ENCODE measurements at regions not wholly inside any gene's neighbourhood (a gene's known extent, or its start where the extent isn't known, plus 50 kb on each side); places are given as distances from the start of the nearest gene placed in this dataset.

DNA sequence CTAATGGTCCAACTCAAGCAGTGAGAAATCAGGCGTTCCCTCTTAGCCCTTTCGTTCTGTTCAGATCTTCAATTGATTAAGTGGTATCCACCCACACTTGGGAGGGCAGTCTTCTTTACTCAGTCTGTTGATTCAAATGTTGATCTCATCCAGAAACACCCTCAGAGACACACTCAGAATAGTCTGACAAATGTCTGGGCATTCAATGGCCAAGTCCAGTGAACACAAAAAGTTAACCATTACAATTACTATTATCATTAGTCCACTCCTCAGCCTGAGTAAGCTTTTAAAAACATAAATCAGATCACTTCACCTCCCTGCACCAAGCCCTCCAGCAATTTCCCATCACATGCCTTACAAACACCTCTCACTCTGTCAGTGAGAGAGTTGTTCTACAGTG is 423.2 kb downstream of the RFPL4B start:
- H2AFZ ChIP-seq (ENCODE audit: low read length) = no peak overlapping the region
- DNase-seq = no peak
- no peaks in the 10 kb centered on the region for H3K4me1 ChIP-seq (ENCODE audit: low read length)
- no peaks in the 10 kb centered on the region for H3K36me3 ChIP-seq (ENCODE audit: insufficient read depth, low read length)
- H3K9me2 ChIP-seq (replicated peaks; ENCODE audit: insufficient read depth, low read length) = no peaks in the 10 kb centered on the region
- no peaks in the 10 kb centered on the region for H3K79me2 ChIP-seq (ENCODE audit: low read length)
- H3K27me3 ChIP-seq (ENCODE audit: low read length) = no peaks in the 10 kb centered on the region
- H4K20me1 ChIP-seq (ENCODE audit: insufficient read depth, low read depth, low read length) = no peaks in the 10 kb centered on the region
- no peaks in the 10 kb centered on the region for H3K9me3 ChIP-seq (ENCODE audit: low read length)
- no peak overlapping the region for H3K4me3 ChIP-seq (ENCODE audit: low read length)
- no peak overlapping the region for H3K27ac ChIP-seq (ENCODE audit: low read length)
- H3K9ac ChIP-seq (ENCODE audit: low read length) = no peak overlapping the region
- H3K4me2 ChIP-seq (ENCODE audit: low read depth, low read length, poor library complexity, severe bottlenecking) = no peak overlapping the region

DNA sequence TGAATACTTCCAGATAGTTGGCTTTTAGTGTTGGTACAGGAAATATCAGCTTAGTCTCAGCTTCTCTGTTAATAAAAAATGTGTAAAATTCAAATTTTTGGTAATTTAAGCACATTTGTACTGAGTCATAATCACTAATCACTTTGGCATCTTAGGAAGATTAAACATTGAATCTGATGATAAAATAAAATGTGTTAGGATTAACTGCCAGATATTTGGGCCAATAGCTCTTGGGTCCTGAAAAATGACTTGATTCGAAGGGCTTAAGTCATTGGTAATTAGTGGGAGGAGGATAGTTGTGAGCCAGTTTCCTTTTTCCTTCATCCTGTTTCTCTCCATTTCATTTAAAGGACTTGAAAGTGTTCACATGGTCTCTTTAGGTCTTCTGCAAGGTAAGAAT is 426.1 kb downstream of the RFPL4B start:
- H3K4me3 ChIP-seq (ENCODE audit: low read length) = no peak overlapping the region
- H3K36me3 ChIP-seq (ENCODE audit: insufficient read depth, low read length) = no peaks in the 10 kb centered on the region
- no peak overlapping the region for H2AFZ ChIP-seq (ENCODE audit: low read length)
- no peak for DNase-seq
- H4K20me1 ChIP-seq (ENCODE audit: insufficient read depth, low read depth, low read length) = no peaks in the 10 kb centered on the region
- H3K4me2 ChIP-seq (ENCODE audit: low read depth, low read length, poor library complexity, severe bottlenecking) = no peak overlapping the region
- H3K4me1 ChIP-seq (ENCODE audit: low read length) = no peaks in the 10 kb centered on the region
- no peaks in the 10 kb centered on the region for H3K9me2 ChIP-seq (replicated peaks; ENCODE audit: insufficient read depth, low read length)
- H3K9me3 ChIP-seq (ENCODE audit: low read length) = no peaks in the 10 kb centered on the region
- no peaks in the 10 kb centered on the region for H3K27me3 ChIP-seq (ENCODE audit: low read length)
- no peaks in the 10 kb centered on the region for H3K79me2 ChIP-seq (ENCODE audit: low read length)
- no peak overlapping the region for H3K9ac ChIP-seq (ENCODE audit: low read length)
- no peak overlapping the region for H3K27ac ChIP-seq (ENCODE audit: low read length)

DNA sequence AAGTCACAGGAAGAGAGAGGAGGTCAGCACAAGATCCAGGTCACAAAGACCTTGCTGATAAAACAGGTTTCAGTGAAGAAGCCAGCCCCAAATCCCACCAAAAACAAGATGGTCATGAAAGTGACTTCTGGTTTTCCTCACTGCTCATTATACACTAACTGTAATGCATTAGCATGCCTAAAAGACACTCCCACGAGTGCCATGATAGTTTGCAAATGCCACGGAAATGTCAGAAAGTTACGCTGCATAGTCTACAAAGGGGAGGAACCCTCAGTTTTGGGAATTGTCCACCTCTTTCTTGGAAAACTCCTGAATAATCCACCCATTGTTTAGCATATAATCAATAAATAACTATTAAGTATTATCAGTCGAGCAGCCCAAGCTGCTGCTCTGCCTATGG is 427.2 kb downstream of the RFPL4B start:
- Histone ChIP-seq H2AFZ (ENCODE audit: low read length) (no peak overlapping the region), H3K27me3 (ENCODE audit: low read length) (no peaks in the 10 kb centered on the region), H3K4me3 (ENCODE audit: low read length) (no peak overlapping the region), H3K9me3 (ENCODE audit: low read length) (no peaks in the 10 kb centered on the region), H3K4me1 (ENCODE audit: low read length) (no peaks in the 10 kb centered on the region), H3K9ac (ENCODE audit: low read length) (no peak overlapping the region), H3K9me2 (replicated peaks; ENCODE audit: insufficient read depth, low read length) (no peaks in the 10 kb centered on the region), H3K36me3 (ENCODE audit: insufficient read depth, low read length) (no peaks in the 10 kb centered on the region), H4K20me1 (ENCODE audit: insufficient read depth, low read depth, low read length) (no peaks in the 10 kb centered on the region), H3K79me2 (ENCODE audit: low read length) (no peaks in the 10 kb centered on the region), H3K27ac (ENCODE audit: low read length) (no peak overlapping the region), H3K4me2 (ENCODE audit: low read depth, low read length, poor library complexity, severe bottlenecking) (no peak overlapping the region)
- no peak for DNase-seq

DNA sequence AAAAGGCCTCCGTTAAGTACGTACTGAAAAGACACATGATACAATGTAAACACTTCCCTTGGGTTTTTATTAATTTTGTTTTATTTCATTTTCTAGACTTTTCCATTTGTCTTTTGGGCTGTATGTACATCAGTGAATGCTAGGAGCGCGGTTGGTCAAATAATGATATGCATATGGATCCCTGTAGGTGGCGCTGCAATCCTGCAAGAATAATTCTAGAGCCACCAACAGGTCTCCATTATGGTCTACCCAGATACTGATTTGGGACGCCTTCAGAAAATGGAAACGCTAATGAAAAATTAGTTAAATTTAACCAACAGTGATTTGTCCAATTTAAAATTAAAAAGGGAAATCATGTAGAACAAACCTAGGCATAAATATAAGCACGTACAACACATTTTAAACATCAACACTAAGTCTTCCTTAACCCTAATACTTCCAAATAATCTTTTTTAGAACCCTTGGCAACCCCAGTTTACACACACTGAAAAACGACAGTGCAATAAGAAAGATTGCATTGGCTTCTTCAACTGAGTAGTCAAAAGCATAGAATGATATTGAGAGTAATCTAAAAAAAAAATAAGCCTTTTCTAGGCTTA is 433.5 kb downstream of the RFPL4B start:
- Histone ChIP-seq H3K79me2 (ENCODE audit: low read length) (no peaks in the 10 kb centered on the region), H3K4me1 (ENCODE audit: low read length) (no peaks in the 10 kb centered on the region), H3K9me3 (ENCODE audit: low read length) (no peaks in the 10 kb centered on the region), H3K9me2 (replicated peaks; ENCODE audit: insufficient read depth, low read length) (no peaks in the 10 kb centered on the region), H4K20me1 (ENCODE audit: insufficient read depth, low read depth, low read length) (no peaks in the 10 kb centered on the region), H2AFZ (ENCODE audit: low read length) (no peak overlapping the region), H3K9ac (ENCODE audit: low read length) (no peak overlapping the region), H3K27me3 (ENCODE audit: low read length) (no peaks in the 10 kb centered on the region), H3K4me3 (ENCODE audit: low read length) (no peak overlapping the region), H3K36me3 (ENCODE audit: insufficient read depth, low read length) (no peaks in the 10 kb centered on the region), H3K27ac (ENCODE audit: low read length) (no peak overlapping the region), H3K4me2 (ENCODE audit: low read depth, low read length, poor library complexity, severe bottlenecking) (no peak overlapping the region)
- peak; percentile 88 for DNase-seq

DNA sequence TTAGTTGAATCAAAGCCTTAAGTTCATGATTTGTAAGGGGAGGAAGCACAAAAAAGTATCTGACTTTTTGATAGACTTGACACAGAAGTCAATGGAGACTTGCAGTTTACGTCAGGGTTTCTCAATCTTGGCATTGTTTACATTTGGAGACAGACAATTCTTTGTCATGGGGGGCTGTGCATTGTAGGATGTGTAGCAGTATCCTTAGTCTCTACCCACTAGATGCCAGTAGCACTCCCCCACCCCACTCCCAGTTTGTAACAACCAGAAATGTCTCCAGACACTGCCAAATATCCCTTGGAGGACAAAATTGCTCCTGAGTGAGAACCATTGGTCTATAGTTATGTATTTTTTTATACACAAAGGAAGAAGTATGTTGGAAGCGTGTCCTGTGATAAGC is 434.1 kb downstream of the RFPL4B start:
- no peaks in the 10 kb centered on the region for H3K9me2 ChIP-seq (replicated peaks; ENCODE audit: insufficient read depth, low read length)
- H3K27me3 ChIP-seq (ENCODE audit: low read length) = no peaks in the 10 kb centered on the region
- H2AFZ ChIP-seq (ENCODE audit: low read length) = no peak overlapping the region
- no peaks in the 10 kb centered on the region for H4K20me1 ChIP-seq (ENCODE audit: insufficient read depth, low read depth, low read length)
- no peak for DNase-seq
- no peak overlapping the region for H3K9ac ChIP-seq (ENCODE audit: low read length)
- no peak overlapping the region for H3K27ac ChIP-seq (ENCODE audit: low read length)
- H3K4me3 ChIP-seq (ENCODE audit: low read length) = no peak overlapping the region
- no peaks in the 10 kb centered on the region for H3K79me2 ChIP-seq (ENCODE audit: low read length)
- H3K4me1 ChIP-seq (ENCODE audit: low read length) = no peaks in the 10 kb centered on the region
- H3K9me3 ChIP-seq (ENCODE audit: low read length) = no peaks in the 10 kb centered on the region
- H3K36me3 ChIP-seq (ENCODE audit: insufficient read depth, low read length) = no peaks in the 10 kb centered on the region
- H3K4me2 ChIP-seq (ENCODE audit: low read depth, low read length, poor library complexity, severe bottlenecking) = no peak overlapping the region

DNA sequence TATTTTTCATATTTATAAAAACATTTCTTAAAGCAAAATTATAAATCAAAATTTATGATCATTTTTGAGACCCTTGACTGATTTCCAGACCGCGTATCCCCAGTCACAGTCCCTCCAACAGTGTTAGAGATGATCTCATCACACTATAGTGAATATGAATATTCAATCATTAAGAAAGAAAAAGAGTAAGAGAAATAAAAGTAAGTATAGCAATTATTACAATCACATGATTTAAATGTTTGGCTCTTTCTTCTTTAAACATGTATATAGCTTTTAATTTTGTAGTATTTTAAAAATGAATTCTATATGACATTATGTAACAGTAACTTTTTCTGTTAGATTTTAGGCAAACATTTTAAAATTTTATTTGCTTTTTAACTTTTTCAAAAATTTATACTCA is 438.3 kb downstream of the RFPL4B start:
- Histone ChIP-seq H3K79me2 (ENCODE audit: low read length) (no peaks in the 10 kb centered on the region), H3K9me3 (ENCODE audit: low read length) (no peaks in the 10 kb centered on the region), H3K36me3 (ENCODE audit: insufficient read depth, low read length) (no peaks in the 10 kb centered on the region), H3K27ac (ENCODE audit: low read length) (no peak overlapping the region), H2AFZ (ENCODE audit: low read length) (no peak overlapping the region), H4K20me1 (ENCODE audit: insufficient read depth, low read depth, low read length) (no peaks in the 10 kb centered on the region), H3K4me3 (ENCODE audit: low read length) (no peak overlapping the region), H3K27me3 (ENCODE audit: low read length) (no peaks in the 10 kb centered on the region), H3K9me2 (replicated peaks; ENCODE audit: insufficient read depth, low read length) (no peaks in the 10 kb centered on the region), H3K9ac (ENCODE audit: low read length) (no peak overlapping the region), H3K4me1 (ENCODE audit: low read length) (no peaks in the 10 kb centered on the region), H3K4me2 (ENCODE audit: low read depth, low read length, poor library complexity, severe bottlenecking) (no peak overlapping the region)
- DNase-seq = no peak

DNA sequence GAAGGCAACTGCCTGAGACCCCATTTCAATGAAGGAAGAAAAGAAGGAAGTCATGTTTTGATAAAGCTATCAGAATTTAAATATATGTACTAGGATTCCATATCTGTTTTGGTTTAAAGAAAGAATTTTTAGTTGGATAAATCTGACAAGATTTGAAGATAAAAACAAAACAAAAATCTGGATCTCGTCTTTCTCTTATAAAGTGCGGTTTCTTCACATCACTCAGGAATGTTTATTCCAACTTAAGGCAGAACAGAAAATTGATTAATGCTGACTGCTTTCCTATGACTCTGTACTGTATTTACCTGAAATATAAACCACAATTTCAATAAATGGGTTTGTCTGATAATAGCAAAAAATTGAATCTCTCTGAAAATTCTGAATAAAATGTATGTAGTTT is 439.7 kb downstream of the RFPL4B start:
- no peak for DNase-seq
- no peak overlapping the region for H3K4me2 ChIP-seq (ENCODE audit: low read depth, low read length, poor library complexity, severe bottlenecking)
- no peak overlapping the region for H2AFZ ChIP-seq (ENCODE audit: low read length)
- no peaks in the 10 kb centered on the region for H3K9me3 ChIP-seq (ENCODE audit: low read length)
- H3K4me1 ChIP-seq (ENCODE audit: low read length) = no peaks in the 10 kb centered on the region
- no peak overlapping the region for H3K9ac ChIP-seq (ENCODE audit: low read length)
- no peaks in the 10 kb centered on the region for H3K9me2 ChIP-seq (replicated peaks; ENCODE audit: insufficient read depth, low read length)
- H3K79me2 ChIP-seq (ENCODE audit: low read length) = no peaks in the 10 kb centered on the region
- no peak overlapping the region for H3K4me3 ChIP-seq (ENCODE audit: low read length)
- H3K27me3 ChIP-seq (ENCODE audit: low read length) = no peaks in the 10 kb centered on the region
- H4K20me1 ChIP-seq (ENCODE audit: insufficient read depth, low read depth, low read length) = no peaks in the 10 kb centered on the region
- H3K36me3 ChIP-seq (ENCODE audit: insufficient read depth, low read length) = no peaks in the 10 kb centered on the region
- no peak overlapping the region for H3K27ac ChIP-seq (ENCODE audit: low read length)

DNA sequence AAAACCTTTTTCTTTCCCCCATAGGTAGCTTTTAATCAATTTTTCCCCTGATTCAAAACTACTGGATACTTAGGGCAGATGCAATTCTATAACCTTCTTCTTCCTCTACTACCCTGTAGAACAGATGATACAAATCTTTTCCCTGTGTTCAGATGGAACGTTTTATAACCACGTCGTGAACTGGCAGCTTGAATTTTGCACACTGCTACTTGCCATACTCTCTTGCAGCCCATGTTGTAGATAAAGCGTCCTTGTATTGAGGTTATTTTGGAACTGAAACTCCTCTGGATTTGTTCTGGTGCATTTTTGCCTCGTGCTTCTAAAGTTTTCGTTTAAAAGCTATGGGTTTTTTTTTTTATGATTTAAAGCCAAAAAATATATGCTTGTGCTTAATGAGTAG is 440.2 kb downstream of the RFPL4B start:
- DNase-seq = no peak
- Histone ChIP-seq H3K4me3 (ENCODE audit: low read length) (no peak overlapping the region), H3K27me3 (ENCODE audit: low read length) (no peaks in the 10 kb centered on the region), H3K4me1 (ENCODE audit: low read length) (no peaks in the 10 kb centered on the region), H3K9me3 (ENCODE audit: low read length) (no peaks in the 10 kb centered on the region), H3K36me3 (ENCODE audit: insufficient read depth, low read length) (no peaks in the 10 kb centered on the region), H3K9me2 (replicated peaks; ENCODE audit: insufficient read depth, low read length) (no peaks in the 10 kb centered on the region), H3K79me2 (ENCODE audit: low read length) (no peaks in the 10 kb centered on the region), H3K9ac (ENCODE audit: low read length) (no peak overlapping the region), H2AFZ (ENCODE audit: low read length) (no peak overlapping the region), H3K27ac (ENCODE audit: low read length) (no peak overlapping the region), H4K20me1 (ENCODE audit: insufficient read depth, low read depth, low read length) (no peaks in the 10 kb centered on the region), H3K4me2 (ENCODE audit: low read depth, low read length, poor library complexity, severe bottlenecking) (no peak overlapping the region)

DNA sequence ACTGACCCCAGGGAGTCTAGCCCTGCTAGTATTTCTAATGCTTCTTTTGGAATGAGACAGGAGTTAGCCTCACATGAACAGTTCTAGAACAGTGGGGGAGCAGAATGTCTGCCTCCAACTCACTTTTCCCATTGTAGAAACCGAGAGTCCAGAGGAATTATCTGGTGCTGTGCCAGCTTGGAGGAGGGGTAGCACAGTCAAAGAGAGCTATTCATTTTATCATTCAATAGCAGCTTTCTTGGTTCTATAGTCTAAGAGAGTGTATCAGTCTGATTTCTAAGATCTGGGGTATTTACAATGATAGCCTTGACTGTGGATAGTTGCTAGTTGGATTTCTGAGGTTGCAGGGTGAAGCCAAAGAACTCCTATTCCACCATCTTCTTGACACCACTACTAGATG is 448.2 kb downstream of the RFPL4B start:
- no peaks in the 10 kb centered on the region for H3K79me2 ChIP-seq (ENCODE audit: low read length)
- DNase-seq = no peak
- no peak overlapping the region for H3K4me2 ChIP-seq (ENCODE audit: low read depth, low read length, poor library complexity, severe bottlenecking)
- no peaks in the 10 kb centered on the region for H3K27me3 ChIP-seq (ENCODE audit: low read length)
- H4K20me1 ChIP-seq (ENCODE audit: insufficient read depth, low read depth, low read length) = no peaks in the 10 kb centered on the region
- H3K9me3 ChIP-seq (ENCODE audit: low read length) = 0 out of 2 replicates have a peak, but pooled peaks cover 2% of the 10 kb centered on the region
- H2AFZ ChIP-seq (ENCODE audit: low read length) = no peak overlapping the region
- H3K9ac ChIP-seq (ENCODE audit: low read length) = no peak overlapping the region
- H3K36me3 ChIP-seq (ENCODE audit: insufficient read depth, low read length) = no peaks in the 10 kb centered on the region
- H3K4me1 ChIP-seq (ENCODE audit: low read length) = no peaks in the 10 kb centered on the region
- no peak overlapping the region for H3K4me3 ChIP-seq (ENCODE audit: low read length)
- no peak overlapping the region for H3K27ac ChIP-seq (ENCODE audit: low read length)
- H3K9me2 ChIP-seq (replicated peaks; ENCODE audit: insufficient read depth, low read length) = no peaks in the 10 kb centered on the region

All from Karpas-422 (cell line).